DND-41 (cell line): ENCODE measurements at regions not wholly inside any gene's neighbourhood (a gene's known extent, or its start where the extent isn't known, plus 50 kb on each side); places are given as distances from the start of the nearest gene placed in this dataset.

Experiments used
- ATAC-seq: fragments of 200-7000 bp; cut with Tn5 transposase; 3 replicates; pipeline ENCODE4 v1.9.1; 2021; ENCODE audit warnings: low read depth; ENCODE audit not compliant: insufficient read depth
- DNase-seq: peaks from one replicate; pipeline ENCODE4 v3.0.0-alpha.2; 2020
- H2AFZ ChIP-seq: 2 replicates; pipeline ENCODE4 v1.6.0; 2012; ENCODE audit warnings: low read depth, low read length
- H3K27ac ChIP-seq: 2 replicates; pipeline ENCODE4 v1.5.1; 2012; ENCODE audit warnings: low read length, inconsistent platforms
- H3K27me3 ChIP-seq: fragments of 200-600 bp; sonication (generic); 2 replicates; pipeline ENCODE4 v1.6.0; 2012; ENCODE audit warnings: low read length, mild to moderate bottlenecking, inconsistent platforms; ENCODE audit not compliant: insufficient read depth, poor library complexity
- H3K36me3 ChIP-seq: 2 replicates; pipeline ENCODE4 v1.5.1; 2012; ENCODE audit warnings: low read length, inconsistent platforms; ENCODE audit not compliant: insufficient read depth
- H3K4me1 ChIP-seq: 2 replicates; pipeline ENCODE4 v1.5.1; 2012; ENCODE audit warnings: mild to moderate bottlenecking, low read length; ENCODE audit not compliant: insufficient read depth
- H3K4me2 ChIP-seq: 2 replicates; pipeline ENCODE4 v1.6.0; 2012; ENCODE audit warnings: mild to moderate bottlenecking, moderate library complexity, low read length, inconsistent platforms; ENCODE audit not compliant: insufficient read depth
- H3K4me3 ChIP-seq, 2 experiments: fragments of 200-600 bp in 1 of 2; shearing (Covaris generic) in 1 of 2; 2 replicates each; pipeline ENCODE4 v1.5.1; 2012 to 2016; ENCODE audit warnings: inconsistent platforms in 2 of 2, low read length in 2 of 2, mild to moderate bottlenecking in 2 of 2, low read depth in 1 of 2, moderate library complexity in 1 of 2
- H3K79me2 ChIP-seq: 2 replicates; pipeline ENCODE4 v1.6.0; 2012; ENCODE audit warnings: low read length, inconsistent platforms; ENCODE audit not compliant: insufficient read depth
- H3K9ac ChIP-seq: 2 replicates; pipeline ENCODE4 v1.6.0; 2012; ENCODE audit warnings: low read depth, mild to moderate bottlenecking, inconsistent platforms, low read length, moderate library complexity
- H3K9me3 ChIP-seq: 2 replicates; pipeline ENCODE4 v1.5.1; 2012; ENCODE audit warnings: low read length, moderate library complexity, mild to moderate bottlenecking, inconsistent platforms; ENCODE audit not compliant: insufficient read depth, severe bottlenecking
- H4K20me1 ChIP-seq: 2 replicates; pipeline ENCODE4 v1.6.0; 2012; ENCODE audit warnings: low read length; ENCODE audit not compliant: insufficient read depth
- CTCF ChIP-seq: IDR thresholded peaks from 2 replicates; pipeline ENCODE4 v1.5.1; 2012; ENCODE audit warnings: borderline replicate concordance, low read length, moderate library complexity, mild to moderate bottlenecking; ENCODE audit not compliant: poor library complexity, severe bottlenecking; ENCODE audit errors: extremely low read depth
- EZH2 ChIP-seq: IDR thresholded peaks from 3 replicates; pipeline ENCODE4 v1.6.1; 2012; ENCODE audit warnings: borderline replicate concordance, low read depth, mild to moderate bottlenecking, moderate library complexity, low read length, inconsistent platforms; ENCODE audit not compliant: severe bottlenecking

- Histone ChIP-seq H3K27me3 (peaks cover 3% of the 10 kb centered on the region), H3K4me3 (no peak overlapping the region), H3K79me2 (no peaks in the 10 kb centered on the region), H3K4me1 (no peaks in the 10 kb centered on the region), H3K4me2 (no peak overlapping the region), H3K9me3 (no peaks in the 10 kb centered on the region), H3K27ac (no peak overlapping the region), H3K9ac (no peak overlapping the region), H3K36me3 (no peaks in the 10 kb centered on the region), H4K20me1 (no peaks in the 10 kb centered on the region), H2AFZ (no peak overlapping the region)
- DNase-seq (no peak), ATAC-seq (no peak)
- no peak for TF ChIP-seq EZH2
- no peak for TF ChIP-seq CTCF
Measured at GRCh38 chr17:73986641-73987177, 216.8 kb upstream of the RPL38 start.

- peaks cover 3% of the 10 kb centered on the region for H3K27me3 ChIP-seq
- H3K27ac ChIP-seq, result no peak overlapping the region
- no peak overlapping the region for H3K4me3 ChIP-seq
- DNase-seq (no peak), ATAC-seq (no peak)
- H2AFZ ChIP-seq, result no peak overlapping the region
- H3K79me2 ChIP-seq, result no peaks in the 10 kb centered on the region
- H3K4me2 ChIP-seq, result no peak overlapping the region
- no peaks in the 10 kb centered on the region for H3K4me1 ChIP-seq
- no peaks in the 10 kb centered on the region for H3K9me3 ChIP-seq
- H4K20me1 ChIP-seq, result no peaks in the 10 kb centered on the region
- no peaks in the 10 kb centered on the region for H3K36me3 ChIP-seq
- no peak for TF ChIP-seq CTCF
- TF ChIP-seq EZH2, result no peak
- H3K9ac ChIP-seq, result no peak overlapping the region
Measured at GRCh38 chr17:73987395-73987794, 216.1 kb upstream of the RPL38 start.

- Histone ChIP-seq H3K79me2 (no peaks in the 10 kb centered on the region), H3K27ac (no peak overlapping the region), H3K4me3 (no peak overlapping the region), H4K20me1 (no peaks in the 10 kb centered on the region), H3K9ac (no peak overlapping the region), H3K36me3 (no peaks in the 10 kb centered on the region), H3K9me3 (no peaks in the 10 kb centered on the region), H3K4me2 (no peak overlapping the region), H2AFZ (no peak overlapping the region), H3K27me3 (no peaks in the 10 kb centered on the region), H3K4me1 (no peaks in the 10 kb centered on the region)
- DNase-seq (no peak), ATAC-seq (no peak)
- no peak for TF ChIP-seq EZH2
- no peak for TF ChIP-seq CTCF
Measured at GRCh38 chr17:73987845-73988509, 215.5 kb upstream of the RPL38 start.
